Skeletal muscle satellite cell (primary cell): ENCODE measurements at regions not wholly inside any gene's neighbourhood (a gene's known extent, or its start where the extent isn't known, plus 50 kb on each side); places are given as distances from the start of the nearest gene placed in this dataset.

Experiments
- H3K27me3 ChIP-seq: 2 replicates; pipeline ENCODE4 v1.7.0; 2013; ENCODE audit warnings: low read length; ENCODE audit not compliant: control insufficient read depth, insufficient read depth
- H3K36me3 ChIP-seq: 2 replicates; pipeline ENCODE4 v1.7.0; 2013; ENCODE audit warnings: mild to moderate bottlenecking, control low read depth, low read length; ENCODE audit not compliant: insufficient read depth
- H3K4me1 ChIP-seq: 2 replicates; pipeline ENCODE4 v1.7.0; 2013; ENCODE audit warnings: low read length; ENCODE audit not compliant: control insufficient read depth, insufficient read depth
- H3K4me2 ChIP-seq: 2 replicates; pipeline ENCODE4 v1.7.0; 2013; ENCODE audit warnings: mild to moderate bottlenecking, low read length
- H3K4me3 ChIP-seq: 2 replicates; pipeline ENCODE4 v1.7.0; 2013; ENCODE audit warnings: low read length
- H3K9ac ChIP-seq: 2 replicates; pipeline ENCODE4 v1.7.0; 2013; ENCODE audit warnings: mild to moderate bottlenecking, low read depth, low read length, moderate library complexity
- H3K9me3 ChIP-seq: replicated peaks from 2 replicates; pipeline ENCODE4 v1.7.0; 2013; ENCODE audit warnings: mild to moderate bottlenecking, control low read depth, low read length

- Histone ChIP-seq H3K9ac (no peak overlapping the region), H3K4me1 (peaks cover 5% of the 10 kb centered on the region), H3K27me3 (no peaks in the 10 kb centered on the region), H3K36me3 (no peaks in the 10 kb centered on the region), H3K9me3 (no peaks in the 10 kb centered on the region), H3K4me3 (no peak overlapping the region), H3K4me2 (no peak overlapping the region)
These were observed 1491.2 kb downstream of the STIM2 start for GRCh38 chr4:28351826-28352225.

GRCh38 chr4:28354880-28355656 is 1494.4 kb downstream of the STIM2 start:
- H3K4me3 ChIP-seq, result no peak overlapping the region
- H3K9ac ChIP-seq, result no peak overlapping the region
- H3K27me3 ChIP-seq, result no peaks in the 10 kb centered on the region
- no peak overlapping the region for H3K4me2 ChIP-seq
- peaks cover 5% of the 10 kb centered on the region for H3K4me1 ChIP-seq
- no peaks in the 10 kb centered on the region for H3K9me3 ChIP-seq
- H3K36me3 ChIP-seq, result no peaks in the 10 kb centered on the region

GRCh38 chr4:28357990-28358389 is 1497.3 kb downstream of the STIM2 start:
- no peaks in the 10 kb centered on the region for H3K27me3 ChIP-seq
- no peak overlapping the region for H3K4me2 ChIP-seq
- no peaks in the 10 kb centered on the region for H3K36me3 ChIP-seq
- H3K9ac ChIP-seq, result peak overlapping the region; percentile 3
- no peaks in the 10 kb centered on the region for H3K9me3 ChIP-seq
- H3K4me1 ChIP-seq, result peaks cover 6% of the 10 kb centered on the region
- no peak overlapping the region for H3K4me3 ChIP-seq

GRCh38 chr4:28358606-28359005 is 1498.0 kb downstream of the STIM2 start:
- Histone ChIP-seq H3K27me3 (no peaks in the 10 kb centered on the region), H3K9me3 (no peaks in the 10 kb centered on the region), H3K36me3 (no peaks in the 10 kb centered on the region), H3K9ac (peak overlapping the region; percentile 3), H3K4me2 (no peak overlapping the region), H3K4me3 (no peak overlapping the region), H3K4me1 (peaks cover 6% of the 10 kb centered on the region)

- H3K4me3 ChIP-seq, result no peak overlapping the region
- peaks cover 6% of the 10 kb centered on the region for H3K4me1 ChIP-seq
- H3K27me3 ChIP-seq, result no peaks in the 10 kb centered on the region
- no peaks in the 10 kb centered on the region for H3K36me3 ChIP-seq
- no peak overlapping the region for H3K9ac ChIP-seq
- no peaks in the 10 kb centered on the region for H3K9me3 ChIP-seq
- no peak overlapping the region for H3K4me2 ChIP-seq
These were observed 1500.0 kb downstream of the STIM2 start for GRCh38 chr4:28360681-28361080.

GRCh38 chr4:28362169-28362568 is 1501.5 kb downstream of the STIM2 start:
- H3K9me3 ChIP-seq, result no peaks in the 10 kb centered on the region
- no peak overlapping the region for H3K4me3 ChIP-seq
- H3K4me2 ChIP-seq, result no peak overlapping the region
- no peaks in the 10 kb centered on the region for H3K36me3 ChIP-seq
- H3K9ac ChIP-seq, result no peak overlapping the region
- H3K4me1 ChIP-seq, result peaks cover 6% of the 10 kb centered on the region
- no peaks in the 10 kb centered on the region for H3K27me3 ChIP-seq

- Histone ChIP-seq H3K27me3 (no peaks in the 10 kb centered on the region), H3K4me3 (no peak overlapping the region), H3K4me1 (peaks cover 27% of the 10 kb centered on the region), H3K4me2 (no peak overlapping the region), H3K9ac (peak overlapping the region; percentile 27), H3K9me3 (no peaks in the 10 kb centered on the region), H3K36me3 (no peaks in the 10 kb centered on the region)
These were observed 1508.9 kb downstream of the STIM2 start for GRCh38 chr4:28369499-28369898.

GRCh38 chr4:28373191-28373590 is 1512.5 kb downstream of the STIM2 start:
- H3K27me3 ChIP-seq, result no peaks in the 10 kb centered on the region
- H3K9me3 ChIP-seq, result no peaks in the 10 kb centered on the region
- no peak overlapping the region for H3K4me2 ChIP-seq
- H3K4me3 ChIP-seq, result no peak overlapping the region
- no peak overlapping the region for H3K9ac ChIP-seq
- no peaks in the 10 kb centered on the region for H3K36me3 ChIP-seq
- H3K4me1 ChIP-seq, result peaks cover 45% of the 10 kb centered on the region

- H3K9me3 ChIP-seq, result no peaks in the 10 kb centered on the region
- H3K4me2 ChIP-seq, result peak overlapping the region; percentile 23
- H3K27me3 ChIP-seq, result no peaks in the 10 kb centered on the region
- no peaks in the 10 kb centered on the region for H3K36me3 ChIP-seq
- peaks cover 49% of the 10 kb centered on the region for H3K4me1 ChIP-seq
- no peak overlapping the region for H3K4me3 ChIP-seq
- no peak overlapping the region for H3K9ac ChIP-seq
These were observed 1513.0 kb downstream of the STIM2 start for GRCh38 chr4:28373601-28374000.

- peak overlapping the region; percentile 41 for H3K9ac ChIP-seq
- H3K4me1 ChIP-seq, result peaks cover 31% of the 10 kb centered on the region
- peak overlapping the region; percentile 37 for H3K4me3 ChIP-seq
- no peaks in the 10 kb centered on the region for H3K36me3 ChIP-seq
- H3K27me3 ChIP-seq, result no peaks in the 10 kb centered on the region
- no peaks in the 10 kb centered on the region for H3K9me3 ChIP-seq
- H3K4me2 ChIP-seq, result peak overlapping the region; percentile 36
These were observed 1517.6 kb downstream of the STIM2 start for GRCh38 chr4:28378109-28378830.

- no peak overlapping the region for H3K4me2 ChIP-seq
- no peaks in the 10 kb centered on the region for H3K27me3 ChIP-seq
- no peaks in the 10 kb centered on the region for H3K36me3 ChIP-seq
- no peak overlapping the region for H3K4me3 ChIP-seq
- peaks cover 9% of the 10 kb centered on the region for H3K4me1 ChIP-seq
- no peak overlapping the region for H3K9ac ChIP-seq
- no peaks in the 10 kb centered on the region for H3K9me3 ChIP-seq
These were observed 1525.2 kb downstream of the STIM2 start for GRCh38 chr4:28385801-28386200.

- Histone ChIP-seq H3K4me2 (no peak overlapping the region), H3K4me3 (no peak overlapping the region), H3K9me3 (no peaks in the 10 kb centered on the region), H3K27me3 (no peaks in the 10 kb centered on the region), H3K4me1 (peaks cover 9% of the 10 kb centered on the region), H3K36me3 (no peaks in the 10 kb centered on the region), H3K9ac (no peak overlapping the region)
These were observed 1526.1 kb downstream of the STIM2 start for GRCh38 chr4:28386776-28387175.
